OCI-M1 (cell line): ENCODE measurements at regions not wholly inside any gene's neighbourhood (a gene's known extent, or its start where the extent isn't known, plus 50 kb on each side); places are given as distances from the start of the nearest gene placed in this dataset.
"Not testable (repeated sequence)": the region's sequence is repeated elsewhere in the genome, so short reads cannot be mapped to it uniquely, and the experiment has no call there.

ENCODE experiments used
- DNase-seq: peaks from one replicate; lab custom pipeline; 2025; lab: John Stamatoyannopoulos, UW

DNA sequence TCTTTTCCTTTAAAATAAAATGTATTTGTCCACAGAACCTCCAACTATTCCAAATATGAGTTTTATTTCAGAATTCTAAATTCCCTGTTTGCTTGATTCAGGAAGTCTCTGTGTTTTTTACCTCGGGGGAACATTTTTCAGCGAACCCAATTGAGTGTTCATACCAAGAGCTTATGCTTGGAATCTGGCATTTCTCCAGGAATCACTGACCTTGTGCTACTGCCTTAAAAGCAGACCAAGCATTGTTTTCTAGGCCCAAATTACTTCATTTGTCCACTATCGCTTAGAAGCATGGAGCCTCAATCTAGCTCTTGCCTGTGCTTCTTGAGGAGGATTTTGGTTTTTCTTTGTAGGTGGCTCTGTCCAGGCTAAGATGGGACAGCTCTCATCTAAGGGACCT is 59.4 kb downstream of the EBLN1 start:
- no peak for DNase-seq

- peak; percentile 51 for DNase-seq
Measured at GRCh38 chr10:22156750-22157149, 61.1 kb downstream of the EBLN1 start.

GRCh38 chr10:22152403-22152802 is 65.4 kb downstream of the EBLN1 start:
- no peak for DNase-seq

GRCh38 chr10:22150842-22151241 is 67.0 kb downstream of the EBLN1 start:
- DNase-seq = no peak

DNA sequence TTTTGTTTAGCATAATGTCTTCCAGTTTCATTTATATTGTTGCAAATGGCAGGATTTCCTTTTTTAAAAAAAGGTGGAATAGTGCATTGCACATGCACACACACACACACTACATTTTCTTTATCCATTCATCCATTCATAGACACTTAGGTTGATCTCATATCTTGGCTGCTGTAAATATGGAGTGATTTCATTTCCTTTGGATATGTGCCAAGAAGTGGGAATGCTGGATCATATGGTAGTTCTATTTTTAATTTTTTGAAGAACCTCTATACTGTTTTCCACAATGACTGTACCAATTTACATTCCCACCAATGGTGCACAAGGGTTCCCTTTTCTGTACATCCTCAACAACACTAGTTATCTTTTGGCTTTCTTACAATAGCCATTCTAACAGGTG is 68.9 kb downstream of the EBLN1 start:
- no peak for DNase-seq

DNA sequence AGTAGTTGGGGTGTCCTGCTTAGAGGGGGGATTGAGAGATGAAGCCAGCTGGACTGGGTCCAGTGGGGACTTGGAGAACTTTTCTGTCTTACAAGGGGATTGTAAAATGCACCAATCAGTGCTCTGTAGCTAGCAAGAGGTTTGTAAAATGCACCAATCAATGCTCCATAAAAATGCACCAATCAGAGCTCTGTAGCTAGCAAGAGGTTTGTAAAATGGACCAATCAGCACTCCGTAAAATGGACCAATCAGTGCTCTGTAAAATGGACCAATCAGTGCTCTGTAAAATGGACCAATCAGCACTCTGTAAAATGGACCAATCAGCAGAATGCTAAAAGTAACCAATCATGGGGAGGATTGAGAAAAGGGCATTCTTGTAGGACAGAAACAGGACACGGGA is 71.9 kb downstream of the EBLN1 start:
- DNase-seq = not testable (repeated sequence)

- no peak for DNase-seq
Measured at GRCh38 chr10:22137542-22137941, 80.3 kb downstream of the EBLN1 start.

- no peak for DNase-seq
Measured at GRCh38 chr10:22135591-22135990, 82.2 kb downstream of the EBLN1 start.

DNA sequence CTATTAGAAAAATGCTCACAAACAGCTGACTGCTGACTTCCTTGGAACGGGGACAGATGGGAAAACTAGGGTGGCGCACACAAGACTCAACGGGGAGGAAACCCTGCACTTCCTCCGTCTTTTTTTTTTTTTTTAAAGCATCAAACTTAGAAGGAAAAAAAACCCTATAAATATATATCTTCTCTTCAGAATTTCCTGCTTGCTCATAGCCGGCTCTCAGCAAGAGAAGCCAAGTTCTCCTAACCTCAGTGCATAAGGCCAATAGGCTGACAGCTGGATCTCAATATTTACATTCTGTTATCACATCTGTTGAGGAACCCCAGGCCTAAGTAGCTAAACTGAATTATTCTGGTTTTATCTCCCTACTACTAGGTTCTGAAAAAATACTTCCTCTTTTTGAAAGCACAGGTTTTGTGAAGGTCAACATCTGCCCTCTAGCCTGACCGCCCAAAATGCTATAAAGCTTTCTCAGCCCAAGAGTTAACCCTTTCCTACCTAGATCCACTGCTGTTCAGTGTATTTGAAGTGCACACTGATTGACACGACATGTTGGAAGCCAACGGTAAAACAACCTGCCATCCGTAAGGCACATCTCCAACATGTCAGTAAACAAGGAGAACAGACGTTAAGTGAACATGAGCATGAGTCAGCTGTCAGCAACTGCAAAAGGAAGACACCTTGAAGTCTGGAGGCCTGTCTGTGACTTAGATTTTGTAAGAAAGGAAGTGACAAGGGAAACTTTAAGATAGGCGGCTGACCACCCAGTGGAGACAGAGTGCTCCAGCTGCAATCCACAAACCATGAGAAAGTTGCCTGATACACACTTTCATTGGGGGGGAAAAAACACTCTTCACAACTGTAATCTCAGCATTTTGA is 83.8 kb downstream of the EBLN1 start:
- DNase-seq = peak; percentile 97

- DNase-seq = not testable (repeated sequence)
Measured at GRCh38 chr10:22130824-22131223, 87.0 kb downstream of the EBLN1 start.

DNA sequence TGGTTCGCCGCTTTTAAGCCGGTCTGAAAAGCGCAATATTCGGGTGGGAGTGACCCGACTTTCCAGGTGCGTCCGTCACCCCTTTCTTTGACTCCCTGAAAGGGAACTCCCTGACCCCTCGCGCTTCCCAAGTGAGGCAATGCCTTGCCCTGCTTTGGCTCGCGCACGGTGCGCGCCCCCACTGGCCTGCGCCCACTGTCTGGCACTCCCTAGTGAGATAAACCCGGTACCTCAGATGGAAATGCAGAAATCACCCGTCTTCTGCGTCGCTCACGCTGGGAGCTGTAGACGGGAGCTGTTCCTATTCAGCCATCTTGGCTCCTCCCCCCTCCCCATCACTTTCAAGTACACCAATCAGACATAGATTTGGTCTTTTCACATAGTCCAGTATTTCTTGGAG is 88.2 kb downstream of the EBLN1 start:
- not testable (repeated sequence) for DNase-seq

GRCh38 chr10:22121181-22121580 is 96.6 kb downstream of the EBLN1 start:
- peak; percentile 31 for DNase-seq

DNA sequence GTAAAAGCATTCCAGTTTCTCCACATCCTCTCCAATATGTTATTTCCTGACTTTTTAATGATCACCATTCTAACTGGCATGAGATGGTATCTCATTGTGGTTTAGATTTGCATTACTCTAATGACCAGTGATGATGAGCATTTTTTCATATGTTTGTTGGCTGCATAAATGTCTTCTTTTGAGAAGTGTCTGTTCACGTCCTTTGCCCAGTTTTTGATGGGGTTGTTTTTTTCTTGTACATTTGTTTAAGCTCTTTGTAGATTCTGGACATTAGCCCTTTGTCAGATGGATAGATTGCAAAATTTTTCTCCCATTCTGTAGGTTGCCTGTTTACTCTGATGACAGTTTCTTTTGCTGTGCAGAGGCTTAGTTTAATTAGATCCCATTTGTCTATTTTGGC is 97.7 kb downstream of the EBLN1 start:
- DNase-seq = not testable (repeated sequence)

DNA sequence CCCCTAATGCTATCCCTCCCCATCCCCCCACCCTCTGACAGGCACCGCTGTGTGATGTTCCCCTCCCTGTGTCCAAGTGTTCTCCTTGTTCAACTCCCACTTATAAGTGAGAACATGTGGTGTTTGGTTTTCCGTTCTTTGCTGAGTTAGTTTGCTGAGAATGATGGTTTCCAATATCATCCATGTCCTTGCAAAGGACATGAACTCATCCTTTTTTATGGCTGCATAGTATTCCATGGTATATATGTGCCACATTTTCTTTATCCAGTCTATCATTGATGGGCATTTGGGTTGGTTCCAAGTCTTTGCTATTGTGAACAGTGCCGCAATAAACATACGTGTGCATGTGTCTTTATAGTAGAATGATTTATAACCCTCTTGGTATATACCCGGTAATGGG is 98.2 kb downstream of the EBLN1 start:
- not testable (repeated sequence) for DNase-seq

DNA sequence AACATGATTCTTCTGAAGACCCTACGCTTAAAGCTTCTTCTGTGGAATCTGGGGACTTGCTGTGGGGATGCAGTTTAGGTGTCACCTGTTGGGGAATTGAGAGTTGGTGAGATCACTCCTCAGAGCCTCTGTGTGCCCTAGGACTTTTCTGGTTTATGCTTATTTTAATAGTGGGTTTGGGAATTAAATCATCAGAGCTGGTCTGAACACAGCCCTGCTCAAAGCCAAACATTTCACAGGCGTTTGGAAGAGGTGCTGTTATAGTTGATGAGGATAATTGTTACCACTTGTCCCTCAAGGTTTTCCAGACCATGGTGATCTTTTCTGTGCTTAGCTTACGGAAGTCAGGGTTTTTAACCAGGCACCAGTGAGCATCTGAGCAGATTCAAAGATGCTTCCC is 106.1 kb downstream of the EBLN1 start:
- no peak for DNase-seq

GRCh38 chr10:22111260-22111659 is 106.6 kb downstream of the EBLN1 start:
- DNase-seq = no peak

DNA sequence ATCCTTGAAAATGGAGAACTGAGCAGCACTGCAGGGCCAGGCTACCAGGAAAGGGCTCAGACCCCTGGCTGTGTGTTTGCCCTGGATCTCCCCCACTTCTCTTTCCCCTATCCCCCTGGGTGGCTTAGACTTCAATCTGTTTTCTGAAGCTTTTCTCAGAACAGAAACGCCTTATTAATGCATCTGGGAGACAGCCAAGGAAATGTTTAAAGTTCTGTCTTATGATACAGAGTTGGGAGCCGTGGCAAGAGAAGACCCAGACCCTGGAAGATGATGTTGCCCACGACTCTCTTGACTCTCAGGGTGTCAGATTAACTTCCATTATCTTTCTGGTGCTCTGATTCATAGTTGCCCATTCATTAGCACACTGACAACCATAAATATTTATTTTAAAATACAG is 107.1 kb downstream of the EBLN1 start:
- DNase-seq = no peak

- DNase-seq = no peak
Measured at GRCh38 chr10:22105270-22105669, 101.7 kb upstream of the DNAJC1 start.

DNA sequence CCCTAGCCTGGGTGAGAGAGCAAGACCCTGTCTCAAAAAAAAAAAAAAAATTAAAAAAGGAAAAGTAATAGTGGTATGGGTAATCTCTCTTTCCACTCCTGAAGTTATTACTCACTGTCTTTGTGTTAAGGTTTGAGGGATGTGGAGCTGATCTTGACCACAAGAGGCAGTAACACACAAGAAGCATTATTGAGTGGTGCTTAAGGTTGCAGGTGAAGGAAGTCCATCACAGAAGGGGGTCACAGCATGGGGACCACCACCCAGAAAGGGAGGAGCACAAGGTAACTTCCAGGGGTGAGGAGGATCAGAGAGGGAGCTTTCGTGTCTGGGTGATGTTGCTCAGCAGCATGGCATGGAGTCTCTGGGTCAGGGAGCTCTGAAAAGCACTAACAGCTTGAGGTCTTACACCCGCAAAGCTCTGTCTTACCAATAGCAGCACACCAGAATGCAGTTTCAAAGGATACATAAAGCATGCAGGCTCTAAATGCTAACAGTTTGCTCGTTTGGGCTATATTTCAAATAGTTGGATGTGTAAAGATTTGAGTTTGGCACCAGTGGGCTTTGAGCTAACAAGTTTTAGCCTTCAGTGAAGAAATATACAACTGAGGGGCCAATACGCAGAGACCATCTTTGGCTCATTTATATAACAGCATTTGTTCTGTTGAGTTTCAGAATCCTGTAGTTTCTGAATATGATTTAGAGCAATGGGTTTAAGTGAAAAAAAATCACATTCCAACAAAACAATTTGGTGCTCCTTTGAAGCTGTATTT is 100.4 kb upstream of the DNAJC1 start:
- peak; percentile 37 for DNase-seq

DNA sequence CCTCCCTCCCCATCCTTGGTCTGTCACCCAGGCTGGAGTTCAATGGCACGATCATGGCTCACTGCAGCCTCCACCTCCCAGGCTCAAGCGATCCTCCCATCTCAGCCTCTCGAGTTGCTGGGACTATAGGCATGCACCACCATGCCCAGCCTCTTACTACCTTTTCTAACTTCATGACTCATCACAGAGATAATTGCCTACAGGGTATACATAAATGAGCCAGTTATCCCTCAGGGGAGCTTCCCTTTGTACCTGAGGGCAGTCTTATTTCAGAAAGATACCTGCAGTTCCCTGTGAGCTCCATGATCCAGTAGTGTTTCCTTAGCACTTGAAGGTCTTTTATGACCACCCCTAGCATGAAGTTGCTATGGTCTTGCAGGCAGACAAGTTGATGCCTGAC is 94.2 kb upstream of the DNAJC1 start:
- DNase-seq = no peak

- DNase-seq = not testable (repeated sequence)
Measured at GRCh38 chr10:22091260-22091659, 87.7 kb upstream of the DNAJC1 start.

DNA sequence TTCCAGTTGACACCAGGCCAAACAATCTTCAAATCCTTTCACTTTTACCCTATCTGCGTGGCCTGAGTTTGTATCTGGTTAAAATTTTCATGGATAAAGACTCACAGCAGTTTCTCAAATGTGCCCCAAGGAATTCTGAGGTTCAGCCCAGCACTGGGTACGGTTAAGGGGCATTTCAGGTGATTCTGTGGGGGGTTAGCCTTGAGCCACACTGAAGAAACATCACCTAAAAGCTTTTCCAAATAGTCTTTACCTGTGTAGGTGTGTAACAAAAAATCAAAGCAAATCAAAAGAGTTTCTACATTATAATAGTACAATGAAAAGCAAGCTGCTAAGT is 83.8 kb upstream of the DNAJC1 start:
- DNase-seq = no peak

GRCh38 chr10:22086730-22087401 is 83.3 kb upstream of the DNAJC1 start:
- no peak for DNase-seq
